HCT116 (cell line): ENCODE measurements at regions not wholly inside any gene's neighbourhood (a gene's known extent, or its start where the extent isn't known, plus 50 kb on each side); places are given as distances from the start of the nearest gene placed in this dataset.

ENCODE experiments used
- ATAC-seq: fragments of 200-7000 bp; cut with Tn5 transposase; 2 replicates; pipeline ENCODE4 v1.9.1; 2020; ENCODE audit warnings: mild to moderate bottlenecking, moderate library complexity
- BruUV-seq: library from RNA; stranded (reverse); fragments of 400-500 nt; replicated peaks from 2 replicates; lab custom pipeline; 2021; lab: Mats Ljungman, UMichigan
- CTCF ChIA-PET: fragments of 300-600 bp; sonication (Branson Sonifier 250); formaldehyde crosslinking; loops from one replicate; lab custom pipeline; 2021; ENCODE audit warnings: antibody characterized with exemption; lab: Charles Lee
- POLR2A ChIA-PET: fragments of 300-600, 350-600 bp; sonication (Branson Sonifier 250); formaldehyde crosslinking; loops from one replicate; lab custom pipeline; 2021; ENCODE audit warnings: antibody characterized with exemption; lab: Charles Lee
- RAD21 ChIA-PET, 2 experiments: fragments of 300-600 bp; sonication (Branson Sonifier 250); formaldehyde crosslinking; loops; one replicate each; lab custom pipeline; 2023; ENCODE audit warnings: low total read pairs in 2 of 2; ENCODE audit not compliant: uncharacterized antibody in 2 of 2, unreplicated experiment in 2 of 2, low non-redundant PET in 1 of 2; lab: Charles Lee
- DNase-seq: peaks from one replicate; pipeline ENCODE4 v3.0.0-alpha.2; 2010; ENCODE audit warnings: low read depth, low spot score
- H2AFZ ChIP-seq: fragments of 200-600 bp; shearing (Covaris generic), sonication (generic); 2 replicates; pipeline ENCODE4 v1.6.1; 2017; ENCODE audit warnings: low read depth, mixed run types, mixed read lengths, antibody characterized with exemption, low read length; ENCODE audit not compliant: poor library complexity, severe bottlenecking
- H3K27ac ChIP-seq: 2 replicates; pipeline ENCODE4 v1.5.1; 2012; ENCODE audit warnings: low read depth, low read length
- H3K27me3 ChIP-seq: fragments of 200-600 bp; sonication (generic); 2 replicates; pipeline ENCODE4 v1.6.1; 2016; ENCODE audit warnings: mixed run types, low read length, mixed read lengths; ENCODE audit not compliant: insufficient read depth
- H3K36me3 ChIP-seq, 2 experiments: fragments of 200-500 bp in 1 of 2; fragments of 200-600 bp in 1 of 2; sonication (Bioruptor generic) in 1 of 2; sonication (generic) in 1 of 2; 2 replicates each; pipeline versions ENCODE4 v1.5.1 to v1.6.1; 2014 to 2016; ENCODE audit warnings: low read length in 2 of 2, inconsistent platforms in 1 of 2, mixed read lengths in 1 of 2, mixed run types in 1 of 2; ENCODE audit not compliant: insufficient read depth in 2 of 2, control insufficient read depth in 1 of 2
- H3K4me1 ChIP-seq, 2 experiments: fragments of 200-600 bp in 1 of 2; sonication (generic) in 1 of 2; 2 replicates each; pipeline versions ENCODE4 v1.5.1 to v1.6.1; 2012 to 2017; ENCODE audit warnings: low read length in 2 of 2, inconsistent platforms in 1 of 2, mild to moderate bottlenecking in 1 of 2, mixed read lengths in 1 of 2, mixed run types in 1 of 2, moderate library complexity in 1 of 2; ENCODE audit not compliant: insufficient read depth in 2 of 2, control insufficient read depth in 1 of 2
- H3K4me2 ChIP-seq: fragments of 200-600 bp; sonication (generic); 2 replicates; pipeline ENCODE4 v1.6.1; 2017; ENCODE audit warnings: mixed run types, low read length, mixed read lengths
- H3K4me3 ChIP-seq, 2 experiments: fragments of 200-600 bp in 1 of 2; sonication (generic) in 1 of 2; replicated peaks in 1 of 2; 2 replicates each; pipeline ENCODE4 v1.5.1; 2011 to 2016; ENCODE audit warnings: low read length in 2 of 2, control low read depth in 1 of 2, low read depth in 1 of 2, mild to moderate bottlenecking in 1 of 2, mixed read lengths in 1 of 2, mixed run types in 1 of 2
- H3K79me2 ChIP-seq: fragments of 200-600 bp; sonication (generic); 2 replicates; pipeline ENCODE4 v1.6.1; 2017; ENCODE audit warnings: mild to moderate bottlenecking, mixed run types, low read length, moderate library complexity, mixed read lengths; ENCODE audit not compliant: insufficient read depth
- H3K9ac ChIP-seq: fragments of 200-600 bp; sonication (generic); 2 replicates; pipeline ENCODE4 v1.6.1; 2016; ENCODE audit warnings: low read length, mixed read lengths
- H3K9me2 ChIP-seq: fragments of 200-600 bp; sonication (generic), shearing (Covaris generic); 2 replicates; pipeline ENCODE4 v1.6.1; 2017; ENCODE audit warnings: mixed run types, mild to moderate bottlenecking, moderate library complexity; ENCODE audit not compliant: insufficient read depth
- H3K9me3 ChIP-seq, 2 experiments: fragments of 200-500 bp in 1 of 2; fragments of 200-600 bp in 1 of 2; sonication (Bioruptor generic) in 1 of 2; sonication (generic) in 1 of 2; 2 replicates each; pipeline ENCODE4 v1.6.1; 2014 to 2017; ENCODE audit warnings: low read length in 2 of 2, mixed read lengths in 2 of 2, inconsistent platforms in 1 of 2, low read depth in 1 of 2, mild to moderate bottlenecking in 1 of 2, mixed run types in 1 of 2, moderate library complexity in 1 of 2; ENCODE audit not compliant: control insufficient read depth in 1 of 2, insufficient read depth in 1 of 2
- H4K20me1 ChIP-seq: fragments of 200-600 bp; sonication (generic), shearing (Covaris generic); 2 replicates; pipeline ENCODE4 v1.6.1; 2017; ENCODE audit warnings: mixed run types, mild to moderate bottlenecking, moderate library complexity; ENCODE audit not compliant: insufficient read depth
- ATF3 ChIP-seq: IDR thresholded peaks from 2 replicates; pipeline ENCODE4 v1.6.1; 2012
- CBX3 ChIP-seq: IDR thresholded peaks from 2 replicates; pipeline ENCODE4 v1.6.1; 2012; ENCODE audit warnings: low read depth
- CEBPB ChIP-seq: IDR thresholded peaks from 2 replicates; pipeline ENCODE4 v1.6.1; 2012; ENCODE audit warnings: low read depth
- EGR1 ChIP-seq: IDR thresholded peaks from 2 replicates; pipeline ENCODE4 v1.6.1; 2012; ENCODE audit warnings: low read depth
- ELF1 ChIP-seq: IDR thresholded peaks from 2 replicates; pipeline ENCODE4 v1.6.1; 2012; ENCODE audit warnings: low read depth, borderline replicate concordance
- EZH2phosphoT487 ChIP-seq: fragments of 200-600 bp; IDR thresholded peaks from 2 replicates; pipeline ENCODE4 v1.6.1; 2018; ENCODE audit warnings: antibody characterized with exemption, borderline replicate concordance
- FOSL1 ChIP-seq: IDR thresholded peaks from 2 replicates; pipeline ENCODE4 v1.6.1; 2012; ENCODE audit warnings: low read depth
- MAX ChIP-seq: IDR thresholded peaks from 2 replicates; pipeline ENCODE4 v1.6.1; 2012
- POLR2AphosphoS5 ChIP-seq: IDR thresholded peaks from 2 replicates; pipeline ENCODE4 v1.6.1; 2011; ENCODE audit warnings: mild to moderate bottlenecking, low read depth, low read length, moderate library complexity
- REST ChIP-seq: IDR thresholded peaks from 2 replicates; pipeline ENCODE4 v1.6.1; 2012; ENCODE audit warnings: low read depth
- SIN3A ChIP-seq: IDR thresholded peaks from 2 replicates; pipeline ENCODE4 v1.6.1; 2012; ENCODE audit warnings: low read depth
- SP1 ChIP-seq: IDR thresholded peaks from 2 replicates; pipeline ENCODE4 v1.6.1; 2012; ENCODE audit warnings: low read depth
- TCF7L2 ChIP-seq: IDR thresholded peaks from 2 replicates; pipeline ENCODE4 v1.7.0; 2011; ENCODE audit warnings: borderline replicate concordance, inconsistent platforms; ENCODE audit not compliant: insufficient read depth, insufficient read length; ENCODE audit errors: extremely low read depth
- ZBTB33 ChIP-seq: IDR thresholded peaks from 2 replicates; pipeline ENCODE4 v1.6.1; 2011; ENCODE audit warnings: mild to moderate bottlenecking, low read length, moderate library complexity; ENCODE audit not compliant: insufficient replicate concordance; ENCODE audit errors: extremely low read depth
- ZFX ChIP-seq: fragments of 450-650 bp; IDR thresholded peaks from 2 replicates; pipeline ENCODE4 v1.6.1; 2017
- ZNF274 ChIP-seq: fragments of 200-500 bp; sonication (Bioruptor generic); IDR thresholded peaks from 2 replicates; pipeline ENCODE4 v1.6.1; 2014; ENCODE audit warnings: mild to moderate bottlenecking, low read depth, low read length, inconsistent platforms
- intact Hi-C: fragments of 100-400 bp; cut with micrococcal nuclease; formaldehyde crosslinking; loops from 2 replicates; pipeline ENCODE4 v1.10.0; 2022

- no peaks in the 10 kb centered on the region for H3K36me3 ChIP-seq
- DNase-seq (no peak), ATAC-seq (no peak)
- no TSS peak for BruUV-seq
- no peaks in the 10 kb centered on the region for H3K9me3 ChIP-seq
- H3K27me3 ChIP-seq = no peaks in the 10 kb centered on the region
- POLR2A ChIA-PET = no interaction called here
- no peaks in the 10 kb centered on the region for H3K9me2 ChIP-seq
- no peak for TF ChIP-seq TCF7L2
- no peak for TF ChIP-seq ZFX
- TF ChIP-seq REST = no peak
- TF ChIP-seq SP1 = no peak
- no peak for TF ChIP-seq POLR2AphosphoS5
- TF ChIP-seq CBX3 = no peak
- TF ChIP-seq MAX = no peak
- no peak for TF ChIP-seq CEBPB
- TF ChIP-seq ZNF274 = no peak
- TF ChIP-seq ATF3 = no peak
- no peak for TF ChIP-seq SIN3A
- TF ChIP-seq FOSL1 = no peak
- no peak for TF ChIP-seq ELF1
- no peak for TF ChIP-seq EGR1
- no peak for TF ChIP-seq EZH2phosphoT487
- no peak for TF ChIP-seq ZBTB33
- no peaks in the 10 kb centered on the region for H4K20me1 ChIP-seq
- no peak overlapping the region for H2AFZ ChIP-seq
- intact Hi-C loops = no loop called here
- H3K4me2 ChIP-seq = no peak overlapping the region
- CTCF ChIA-PET = no interaction called here
- no peaks in the 10 kb centered on the region for H3K4me1 ChIP-seq
- H3K9ac ChIP-seq = no peak overlapping the region
- no peak overlapping the region for H3K27ac ChIP-seq
- H3K79me2 ChIP-seq = no peaks in the 10 kb centered on the region
- RAD21 ChIA-PET = no interaction called here
- H3K4me3 ChIP-seq = no peak overlapping the region
These were observed 482.1 kb downstream of the TMA16 start for GRCh38 chr4:163976588-163976987.
